ENCODE measurements at regions not wholly inside any gene's neighbourhood (a gene's known extent, or its start where the extent isn't known, plus 50 kb on each side); places are given as distances from the start of the nearest gene placed in this dataset.

- CTCF ChIA-PET = no interaction called here
- H3K36me3 ChIP-seq (ENCODE audit: insufficient read depth, low read length) = no peaks in the 10 kb centered on the region
- DNase-seq (peak in 3 of 14 experiments; percentile 27 to 36 (median 30)), ATAC-seq (ENCODE audit: poor library complexity) (no peak)
- H3K9me3 ChIP-seq (ENCODE audit: control insufficient read depth in 1 of 2, insufficient read depth in 1 of 2, low read length in 2 of 2) = no peaks in the 10 kb centered on the region
- POLR2A ChIA-PET = no interaction called here
- Mint-ChIP-seq H3K4me1 (ENCODE audit: low read depth) (no peaks in the 10 kb centered on the region), H3K27me3 (no peaks in the 10 kb centered on the region), H3K27ac (no peak overlapping the region), H3K9me3 (no peaks in the 10 kb centered on the region), H3K36me3 (ENCODE audit: low read depth) (no peaks in the 10 kb centered on the region), H3K4me3 (no peak overlapping the region)
- no peaks in the 10 kb centered on the region for H3K4me1 ChIP-seq (ENCODE audit: insufficient read depth, low read length)
- no peaks in the 10 kb centered on the region for H3K27me3 ChIP-seq (ENCODE audit: control insufficient read depth in 1 of 2, insufficient read depth in 2 of 2, low read length in 2 of 2)
- H3K27ac ChIP-seq (ENCODE audit: low read depth in 1 of 2, low read length in 2 of 2) = no peak overlapping the region
- intact Hi-C loops (cut with DNase I, micrococcal nuclease) = no loop called here
- TF ChIP-seq CTCF (IDR thresholded peaks at IDR 0.05) = no peak
- no peak overlapping the region for H3K4me3 ChIP-seq (ENCODE audit: low read length)
Measured at GRCh38 chr18:46324087-46324955, 220.1 kb downstream of the HAUS1 start.

- Histone ChIP-seq H3K27me3 (ENCODE audit: control insufficient read depth in 1 of 2, insufficient read depth in 2 of 2, low read length in 2 of 2) (no peaks in the 10 kb centered on the region), H3K4me1 (ENCODE audit: insufficient read depth, low read length) (no peaks in the 10 kb centered on the region), H3K4me3 (ENCODE audit: low read length) (no peak overlapping the region), H3K36me3 (ENCODE audit: insufficient read depth, low read length) (no peaks in the 10 kb centered on the region), H3K27ac (ENCODE audit: low read depth in 1 of 2, low read length in 2 of 2) (no peak overlapping the region), H3K9me3 (ENCODE audit: control insufficient read depth in 1 of 2, insufficient read depth in 1 of 2, low read length in 2 of 2) (no peaks in the 10 kb centered on the region)
- intact Hi-C loops (cut with DNase I, micrococcal nuclease) = no loop called here
- Mint-ChIP-seq H3K4me3 (no peak overlapping the region), H3K36me3 (ENCODE audit: low read depth) (no peaks in the 10 kb centered on the region), H3K27ac (no peak overlapping the region), H3K4me1 (ENCODE audit: low read depth) (no peaks in the 10 kb centered on the region), H3K27me3 (peaks cover under 1% of the 10 kb centered on the region), H3K9me3 (no peaks in the 10 kb centered on the region)
- no peak for TF ChIP-seq CTCF (IDR thresholded peaks at IDR 0.05)
- DNase-seq (no peak), ATAC-seq (ENCODE audit: poor library complexity) (no peak)
- ChIA-PET POLR2A (no interaction called here), CTCF (no interaction called here)
Measured at GRCh38 chr18:46325895-46326294, 221.7 kb downstream of the HAUS1 start.

- TF ChIP-seq CTCF (IDR thresholded peaks at IDR 0.05) = no peak
- H3K27me3 ChIP-seq (ENCODE audit: control insufficient read depth in 1 of 2, insufficient read depth in 2 of 2, low read length in 2 of 2) = peaks cover 12 to 20% of the 10 kb centered on the region in 2 experiments
- intact Hi-C loops (cut with DNase I, micrococcal nuclease) = no loop called here
- ATAC-seq (ENCODE audit: poor library complexity) = no peak
- no peaks in the 10 kb centered on the region for H3K9me3 ChIP-seq (ENCODE audit: control insufficient read depth in 1 of 2, insufficient read depth in 1 of 2, low read length in 2 of 2)
- no peaks in the 10 kb centered on the region for H3K9me3 Mint-ChIP-seq
- H3K27me3 Mint-ChIP-seq = peaks cover 30% of the 10 kb centered on the region
- H3K27ac ChIP-seq (ENCODE audit: low read depth in 1 of 2, low read length in 2 of 2) = no peak overlapping the region
- H3K36me3 ChIP-seq (ENCODE audit: insufficient read depth, low read length) = no peaks in the 10 kb centered on the region
- no peaks in the 10 kb centered on the region for H3K36me3 Mint-ChIP-seq (ENCODE audit: low read depth)
- peaks cover 11% of the 10 kb centered on the region for H3K4me1 ChIP-seq (ENCODE audit: insufficient read depth, low read length)
- H3K27ac Mint-ChIP-seq = no peak overlapping the region
- CTCF ChIA-PET = no interaction called here
- no peak overlapping the region for H3K4me3 Mint-ChIP-seq
- POLR2A ChIA-PET = no interaction called here
- peaks cover 5% of the 10 kb centered on the region for H3K4me1 Mint-ChIP-seq (ENCODE audit: low read depth)
- no peak overlapping the region for H3K4me3 ChIP-seq (ENCODE audit: low read length)
- DNase-seq = no peak
Measured at GRCh38 chr18:46329736-46330246, 225.6 kb downstream of the HAUS1 start.

Data from CD4-positive, alpha-beta T cell (primary cell).